KMS-11 (cell line): ENCODE measurements at regions not wholly inside any gene's neighbourhood (a gene's known extent, or its start where the extent isn't known, plus 50 kb on each side); places are given as distances from the start of the nearest gene placed in this dataset.

Experiments used
- H2AFZ ChIP-seq: fragments of 200-600 bp; sonication (generic); 2 replicates; pipeline ENCODE4 v1.6.1; 2016; ENCODE audit warnings: antibody characterized with exemption, mixed run types, low read depth
- H3K27ac ChIP-seq: fragments of 200-600 bp; sonication (generic); 2 replicates; pipeline ENCODE4 v1.6.1; 2016; ENCODE audit warnings: mild to moderate bottlenecking, mixed run types
- H3K27me3 ChIP-seq: fragments of 200-600 bp; sonication (generic); 2 replicates; pipeline ENCODE4 v1.6.1; 2017; ENCODE audit warnings: mild to moderate bottlenecking, low read depth, mixed run types, moderate library complexity; ENCODE audit not compliant: insufficient read depth
- H3K36me3 ChIP-seq: fragments of 200-600 bp; sonication (generic); 2 replicates; pipeline ENCODE4 v1.6.1; 2017; ENCODE audit warnings: mild to moderate bottlenecking, mixed run types; ENCODE audit not compliant: insufficient read depth
- H3K4me1 ChIP-seq: fragments of 200-600 bp; sonication (generic); 2 replicates; pipeline ENCODE4 v1.6.1; 2016; ENCODE audit warnings: mild to moderate bottlenecking, low read depth, mixed run types; ENCODE audit not compliant: poor library complexity, severe bottlenecking
- H3K4me2 ChIP-seq: fragments of 200-600 bp; sonication (generic); 2 replicates; pipeline ENCODE4 v1.7.0; 2016; ENCODE audit warnings: mild to moderate bottlenecking, mixed run types
- H3K4me3 ChIP-seq: fragments of 200-600 bp; sonication (generic); IDR thresholded peaks from 2 replicates; pipeline ENCODE4 v1.6.1; 2017; ENCODE audit warnings: low read depth, low read length, mixed read lengths; ENCODE audit not compliant: insufficient read depth
- H3K79me2 ChIP-seq: fragments of 200-600 bp; sonication (generic); 2 replicates; pipeline ENCODE4 v1.6.1; 2016; ENCODE audit warnings: low read depth, mixed run types; ENCODE audit not compliant: insufficient read depth
- H3K9ac ChIP-seq: fragments of 200-600 bp; sonication (generic); 2 replicates; pipeline ENCODE4 v1.6.1; 2016; ENCODE audit warnings: mild to moderate bottlenecking, mixed run types
- H4K20me1 ChIP-seq: fragments of 200-600 bp; sonication (generic); 2 replicates; pipeline ENCODE4 v1.6.1; 2016; ENCODE audit warnings: mild to moderate bottlenecking, mixed run types; ENCODE audit not compliant: insufficient read depth
- CTCF ChIP-seq: fragments of 200-600 bp; sonication (generic); conservative IDR thresholded peaks from 2 replicates; pipeline ENCODE4 v1.6.1; 2017; ENCODE audit warnings: low read depth, mild to moderate bottlenecking, antibody characterized with exemption, low read length, moderate library complexity, mixed read lengths

GRCh38 chr14:36083317-36083716 is 93.2 kb downstream of the PTCSC3 start:
- Histone ChIP-seq H3K36me3 (no peaks in the 10 kb centered on the region), H3K4me3 (no peak overlapping the region), H3K4me2 (no peak overlapping the region), H2AFZ (no peak overlapping the region), H3K79me2 (no peaks in the 10 kb centered on the region), H3K27ac (no peak overlapping the region), H3K9ac (no peak overlapping the region), H3K27me3 (no peaks in the 10 kb centered on the region), H3K4me1 (no peaks in the 10 kb centered on the region), H4K20me1 (no peaks in the 10 kb centered on the region)
- no peak for TF ChIP-seq CTCF

GRCh38 chr14:36078080-36078479 is 98.4 kb downstream of the PTCSC3 start:
- Histone ChIP-seq H3K4me3 (no peak overlapping the region), H2AFZ (no peak overlapping the region), H3K9ac (no peak overlapping the region), H3K27ac (no peak overlapping the region), H3K79me2 (no peaks in the 10 kb centered on the region), H3K4me2 (no peak overlapping the region), H3K36me3 (no peaks in the 10 kb centered on the region), H4K20me1 (no peaks in the 10 kb centered on the region), H3K4me1 (no peaks in the 10 kb centered on the region), H3K27me3 (no peaks in the 10 kb centered on the region)
- TF ChIP-seq CTCF: no peak

- Histone ChIP-seq H3K36me3 (no peaks in the 10 kb centered on the region), H4K20me1 (no peaks in the 10 kb centered on the region), H3K9ac (no peak overlapping the region), H3K27ac (no peak overlapping the region), H3K4me3 (no peak overlapping the region), H3K4me1 (no peaks in the 10 kb centered on the region), H3K4me2 (no peak overlapping the region), H3K79me2 (no peaks in the 10 kb centered on the region), H2AFZ (no peak overlapping the region), H3K27me3 (no peaks in the 10 kb centered on the region)
- TF ChIP-seq CTCF: no peak
These were observed 100.3 kb downstream of the PTCSC3 start for GRCh38 chr14:36076197-36076596.

- no peak overlapping the region for H3K9ac ChIP-seq
- no peaks in the 10 kb centered on the region for H3K79me2 ChIP-seq
- no peaks in the 10 kb centered on the region for H3K4me1 ChIP-seq
- H3K36me3 ChIP-seq: no peaks in the 10 kb centered on the region
- H3K27ac ChIP-seq: no peak overlapping the region
- no peak overlapping the region for H2AFZ ChIP-seq
- no peaks in the 10 kb centered on the region for H3K27me3 ChIP-seq
- H3K4me3 ChIP-seq: no peak overlapping the region
- TF ChIP-seq CTCF: no peak
- H4K20me1 ChIP-seq: no peaks in the 10 kb centered on the region
- H3K4me2 ChIP-seq: no peak overlapping the region
These were observed 101.3 kb downstream of the PTCSC3 start for GRCh38 chr14:36075203-36075602.

GRCh38 chr14:36070720-36071043 is 105.8 kb downstream of the PTCSC3 start:
- Histone ChIP-seq H4K20me1 (no peaks in the 10 kb centered on the region), H3K4me3 (no peak overlapping the region), H3K4me1 (no peaks in the 10 kb centered on the region), H2AFZ (no peak overlapping the region), H3K79me2 (no peaks in the 10 kb centered on the region), H3K36me3 (no peaks in the 10 kb centered on the region), H3K27me3 (no peaks in the 10 kb centered on the region), H3K9ac (no peak overlapping the region), H3K27ac (no peak overlapping the region), H3K4me2 (no peak overlapping the region)
- no peak for TF ChIP-seq CTCF
